Keratinocyte (primary cell): ENCODE measurements at regions not wholly inside any gene's neighbourhood (a gene's known extent, or its start where the extent isn't known, plus 50 kb on each side); places are given as distances from the start of the nearest gene placed in this dataset.

ENCODE experiments used
- CTCF ChIP-seq, 3 experiments: IDR thresholded peaks in 1 of 3; conservative IDR thresholded peaks in 1 of 3; optimal IDR thresholded peaks in 1 of 3; 2 replicates in 2 of 3; 3 replicates in 1 of 3; pipeline versions ENCODE3 to v1.5.1; 2011; ENCODE audit warnings: low read length in 3 of 3, mild to moderate bottlenecking in 3 of 3, moderate library complexity in 2 of 3, control low read depth in 1 of 3, inconsistent platforms in 1 of 3; ENCODE audit not compliant: insufficient read depth in 2 of 3; ENCODE audit errors: extremely low read depth in 1 of 3
- EZH2 ChIP-seq: IDR thresholded peaks from one replicate; pipeline ENCODE4 v1.6.1; 2012; ENCODE audit warnings: inconsistent platforms, mild to moderate bottlenecking, low read length, moderate library complexity

GRCh38 chr7:18103436-18104218 lies 76.0 kb upstream of the PRPS1L1 start:
- TF ChIP-seq CTCF (optimal IDR thresholded peaks at IDR 0.05 in 1 of 3, IDR thresholded peaks at IDR 0.05 in 1 of 3, conservative IDR thresholded peaks at IDR 0.05 in 1 of 3; ENCODE audit: extremely low read depth in 1 of 3, insufficient read depth in 2 of 3, low read length in 3 of 3) (no peak), EZH2 (no peak)
